Ovary (tissue), 3 donors: ENCODE measurements at regions not wholly inside any gene's neighbourhood (a gene's known extent, or its start where the extent isn't known, plus 50 kb on each side); places are given as distances from the start of the nearest gene placed in this dataset.

ENCODE experiments used
- POLR2A ChIP-seq: fragments of 450-650 bp; IDR thresholded peaks from one replicate; pipeline ENCODE4 v1.6.1; 2017; ENCODE audit warnings: antibody characterized with exemption, mild to moderate bottlenecking, moderate library complexity
- TF ChIP-seq, protein P1 (sequence below), 3 donors: fragments of 450-650 bp in 2 of 3; fragments of 200-600 bp in 1 of 3; IDR thresholded peaks; one replicate each; pipeline versions ENCODE4 v1.5.1 to v1.8.0; 2016 to 2022; ENCODE audit warnings: antibody characterized with exemption in 3 of 3, mild to moderate bottlenecking in 1 of 3
- donor health status: DM: no; HTN: no; CAD: no.

GRCh38 chr16:66189951-66190350 is 176.5 kb upstream of the CDH5 start:
- TF ChIP-seq POLR2A, result no peak
- TF ChIP-seq, protein P1, sequence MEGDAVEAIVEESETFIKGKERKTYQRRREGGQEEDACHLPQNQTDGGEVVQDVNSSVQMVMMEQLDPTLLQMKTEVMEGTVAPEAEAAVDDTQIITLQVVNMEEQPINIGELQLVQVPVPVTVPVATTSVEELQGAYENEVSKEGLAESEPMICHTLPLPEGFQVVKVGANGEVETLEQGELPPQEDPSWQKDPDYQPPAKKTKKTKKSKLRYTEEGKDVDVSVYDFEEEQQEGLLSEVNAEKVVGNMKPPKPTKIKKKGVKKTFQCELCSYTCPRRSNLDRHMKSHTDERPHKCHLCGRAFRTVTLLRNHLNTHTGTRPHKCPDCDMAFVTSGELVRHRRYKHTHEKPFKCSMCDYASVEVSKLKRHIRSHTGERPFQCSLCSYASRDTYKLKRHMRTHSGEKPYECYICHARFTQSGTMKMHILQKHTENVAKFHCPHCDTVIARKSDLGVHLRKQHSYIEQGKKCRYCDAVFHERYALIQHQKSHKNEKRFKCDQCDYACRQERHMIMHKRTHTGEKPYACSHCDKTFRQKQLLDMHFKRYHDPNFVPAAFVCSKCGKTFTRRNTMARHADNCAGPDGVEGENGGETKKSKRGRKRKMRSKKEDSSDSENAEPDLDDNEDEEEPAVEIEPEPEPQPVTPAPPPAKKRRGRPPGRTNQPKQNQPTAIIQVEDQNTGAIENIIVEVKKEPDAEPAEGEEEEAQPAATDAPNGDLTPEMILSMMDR (IDR thresholded peaks at IDR 0.05), result no peak
